ENCODE measurements at regions not wholly inside any gene's neighbourhood (a gene's known extent, or its start where the extent isn't known, plus 50 kb on each side); places are given as distances from the start of the nearest gene placed in this dataset.

- Histone ChIP-seq H3K4me1 (ENCODE audit: insufficient read depth) (no peaks in the 10 kb centered on the region), H3K4me3 (ENCODE audit: low read depth, low read length) (no peak overlapping the region), H3K27ac (ENCODE audit: low read depth) (no peak overlapping the region), H3K36me3 (ENCODE audit: insufficient read depth) (no peaks in the 10 kb centered on the region)
- DNase-seq (ENCODE audit: extremely low spot score) = no peak
- WGBS = 87% methylated on average over 3 of the region's 3 CpGs
Observed at GRCh38 chr5:163633926-163634460, 128.6 kb downstream of the MAT2B start.

- Histone ChIP-seq H3K4me3 (ENCODE audit: low read depth, low read length) (no peak overlapping the region), H3K4me1 (ENCODE audit: insufficient read depth) (no peaks in the 10 kb centered on the region), H3K36me3 (ENCODE audit: insufficient read depth) (no peaks in the 10 kb centered on the region), H3K27ac (ENCODE audit: low read depth) (no peak overlapping the region)
- WGBS = 63% methylated on average over 2 of the region's 2 CpGs
- no peak for DNase-seq (ENCODE audit: extremely low spot score)
Observed at GRCh38 chr5:163635631-163636030, 130.2 kb downstream of the MAT2B start.

GRCh38 chr5:163642904-163643303, 137.5 kb downstream of the MAT2B start:
- no peak overlapping the region for H3K4me3 ChIP-seq (ENCODE audit: low read depth, low read length)
- no peak overlapping the region for H3K27ac ChIP-seq (ENCODE audit: low read depth)
- no peak for DNase-seq (ENCODE audit: extremely low spot score)
- 78% methylated on average over 4 of the region's 4 CpGs for WGBS
- H3K36me3 ChIP-seq (ENCODE audit: insufficient read depth) = no peaks in the 10 kb centered on the region
- H3K4me1 ChIP-seq (ENCODE audit: insufficient read depth) = no peaks in the 10 kb centered on the region

- no peak overlapping the region for H3K27ac ChIP-seq (ENCODE audit: low read depth)
- 79% methylated on average over 5 of the region's 5 CpGs for WGBS
- DNase-seq (ENCODE audit: extremely low spot score) = no peak
- no peak overlapping the region for H3K4me3 ChIP-seq (ENCODE audit: low read depth, low read length)
- no peaks in the 10 kb centered on the region for H3K4me1 ChIP-seq (ENCODE audit: insufficient read depth)
- no peaks in the 10 kb centered on the region for H3K36me3 ChIP-seq (ENCODE audit: insufficient read depth)
Observed at GRCh38 chr5:163645421-163646416, 140.3 kb downstream of the MAT2B start.

- DNase-seq (ENCODE audit: extremely low spot score) = no peak
- H3K4me3 ChIP-seq (ENCODE audit: low read depth, low read length) = no peak overlapping the region
- no peaks in the 10 kb centered on the region for H3K36me3 ChIP-seq (ENCODE audit: insufficient read depth)
- WGBS = 81% methylated on average over 2 of the region's 2 CpGs
- H3K27ac ChIP-seq (ENCODE audit: low read depth) = no peak overlapping the region
- no peaks in the 10 kb centered on the region for H3K4me1 ChIP-seq (ENCODE audit: insufficient read depth)
Observed at GRCh38 chr5:163649514-163649913, 144.1 kb downstream of the MAT2B start.

- WGBS = 94% methylated on average over 1 of the region's 1 CpG
- Histone ChIP-seq H3K4me3 (ENCODE audit: low read depth, low read length) (no peak overlapping the region), H3K36me3 (ENCODE audit: insufficient read depth) (no peaks in the 10 kb centered on the region), H3K4me1 (ENCODE audit: insufficient read depth) (no peaks in the 10 kb centered on the region), H3K27ac (ENCODE audit: low read depth) (no peak overlapping the region)
- DNase-seq (ENCODE audit: extremely low spot score) = no peak
Observed at GRCh38 chr5:163653526-163653925, 148.1 kb downstream of the MAT2B start.

- Histone ChIP-seq H3K27ac (ENCODE audit: low read depth) (no peak overlapping the region), H3K4me3 (ENCODE audit: low read depth, low read length) (no peak overlapping the region), H3K36me3 (ENCODE audit: insufficient read depth) (no peaks in the 10 kb centered on the region), H3K4me1 (ENCODE audit: insufficient read depth) (no peaks in the 10 kb centered on the region)
- WGBS = 70% methylated on average over 7 of the region's 7 CpGs
- DNase-seq (ENCODE audit: extremely low spot score) = no peak
Observed at GRCh38 chr5:163658702-163659567, 153.5 kb downstream of the MAT2B start.

GRCh38 chr5:163659568-163659902, 154.1 kb downstream of the MAT2B start:
- Histone ChIP-seq H3K4me3 (ENCODE audit: low read depth, low read length) (no peak overlapping the region), H3K27ac (ENCODE audit: low read depth) (no peak overlapping the region), H3K36me3 (ENCODE audit: insufficient read depth) (no peaks in the 10 kb centered on the region), H3K4me1 (ENCODE audit: insufficient read depth) (no peaks in the 10 kb centered on the region)
- DNase-seq (ENCODE audit: extremely low spot score) = no peak
- WGBS = 61% methylated on average over 3 of the region's 3 CpGs

- 87% methylated on average over 1 of the region's 1 CpG for WGBS
- no peak for DNase-seq (ENCODE audit: extremely low spot score)
- Histone ChIP-seq H3K27ac (ENCODE audit: low read depth) (no peak overlapping the region), H3K36me3 (ENCODE audit: insufficient read depth) (no peaks in the 10 kb centered on the region), H3K4me1 (ENCODE audit: insufficient read depth) (no peaks in the 10 kb centered on the region), H3K4me3 (ENCODE audit: low read depth, low read length) (no peak overlapping the region)
Observed at GRCh38 chr5:163660486-163660885, 155.1 kb downstream of the MAT2B start.

- H3K36me3 ChIP-seq (ENCODE audit: insufficient read depth) = no peaks in the 10 kb centered on the region
- H3K4me1 ChIP-seq (ENCODE audit: insufficient read depth) = no peaks in the 10 kb centered on the region
- H3K4me3 ChIP-seq (ENCODE audit: low read depth, low read length) = no peak overlapping the region
- no peak overlapping the region for H3K27ac ChIP-seq (ENCODE audit: low read depth)
- 87% methylated on average over 1 of the region's 1 CpG for WGBS
- DNase-seq (ENCODE audit: extremely low spot score) = no peak
Observed at GRCh38 chr5:163661360-163661759, 155.9 kb downstream of the MAT2B start.

GRCh38 chr5:163670036-163670435, 164.6 kb downstream of the MAT2B start:
- no peaks in the 10 kb centered on the region for H3K4me1 ChIP-seq (ENCODE audit: insufficient read depth)
- no peak overlapping the region for H3K27ac ChIP-seq (ENCODE audit: low read depth)
- no peak overlapping the region for H3K4me3 ChIP-seq (ENCODE audit: low read depth, low read length)
- DNase-seq (ENCODE audit: extremely low spot score) = no peak
- no peaks in the 10 kb centered on the region for H3K36me3 ChIP-seq (ENCODE audit: insufficient read depth)

GRCh38 chr5:163677092-163677491, 171.7 kb downstream of the MAT2B start:
- DNase-seq (ENCODE audit: extremely low spot score) = no peak
- H3K4me1 ChIP-seq (ENCODE audit: insufficient read depth) = no peaks in the 10 kb centered on the region
- no peak overlapping the region for H3K27ac ChIP-seq (ENCODE audit: low read depth)
- no peaks in the 10 kb centered on the region for H3K36me3 ChIP-seq (ENCODE audit: insufficient read depth)
- H3K4me3 ChIP-seq (ENCODE audit: low read depth, low read length) = no peak overlapping the region
- WGBS = 83% methylated on average over 2 of the region's 2 CpGs

GRCh38 chr5:163682234-163682633, 176.8 kb downstream of the MAT2B start:
- Histone ChIP-seq H3K4me3 (ENCODE audit: low read depth, low read length) (no peak overlapping the region), H3K36me3 (ENCODE audit: insufficient read depth) (no peaks in the 10 kb centered on the region), H3K4me1 (ENCODE audit: insufficient read depth) (no peaks in the 10 kb centered on the region), H3K27ac (ENCODE audit: low read depth) (no peak overlapping the region)
- 62% methylated on average over 1 of the region's 1 CpG for WGBS
- DNase-seq (ENCODE audit: extremely low spot score) = no peak

GRCh38 chr5:163687414-163687813, 182.0 kb downstream of the MAT2B start:
- WGBS = 83% methylated on average over 3 of the region's 3 CpGs
- H3K36me3 ChIP-seq (ENCODE audit: insufficient read depth) = no peaks in the 10 kb centered on the region
- H3K4me3 ChIP-seq (ENCODE audit: low read depth, low read length) = no peak overlapping the region
- no peak overlapping the region for H3K27ac ChIP-seq (ENCODE audit: low read depth)
- no peak for DNase-seq (ENCODE audit: extremely low spot score)
- H3K4me1 ChIP-seq (ENCODE audit: insufficient read depth) = no peaks in the 10 kb centered on the region
